Breast epithelium (tissue), 4 donors: ENCODE measurements at regions not wholly inside any gene's neighbourhood (a gene's known extent, or its start where the extent isn't known, plus 50 kb on each side); places are given as distances from the start of the nearest gene placed in this dataset.
"Not testable (repeated sequence)": the region's sequence is repeated elsewhere in the genome, so short reads cannot be mapped to it uniquely, and the experiment has no call there.

Source experiments
- DNase-seq, 2 donors: peaks; one replicate each; pipeline ENCODE4 v3.0.0-alpha.2; 2019; ENCODE audit warnings: low spot score in 2 of 2
- H3K27ac ChIP-seq, 2 donors: fragments of 200-600 bp; sonication (generic) in 1 of 2; one replicate each; pipeline ENCODE4 v1.5.1; 2016 to 2019; ENCODE audit warnings: mild to moderate bottlenecking in 1 of 2
- H3K27me3 ChIP-seq, 2 donors: fragments of 200-600 bp; sonication (generic) in 1 of 2; one replicate each; pipeline versions ENCODE4 v1.5.1 to v1.6.0; 2017 to 2019; ENCODE audit warnings: control low read depth in 1 of 2, mild to moderate bottlenecking in 1 of 2
- H3K36me3 ChIP-seq: fragments of 200-600 bp; one replicate; pipeline ENCODE4 v1.5.1; 2019
- H3K4me1 ChIP-seq, 2 donors: fragments of 200-600 bp; sonication (generic); one replicate each; pipeline ENCODE4 v1.5.1; 2016 to 2019; ENCODE audit warnings: control low read depth in 1 of 2
- H3K4me3 ChIP-seq, 3 donors: fragments of 200-600 bp; sonication (generic); 1 replicate in 2 of 3; 2 replicates in 1 of 3; pipeline ENCODE4 v1.5.1; 2016 to 2019; ENCODE audit warnings: mild to moderate bottlenecking in 3 of 3, moderate library complexity in 2 of 3
- H3K9me3 ChIP-seq, 2 donors: fragments of 200-600 bp; sonication (generic) in 1 of 2; one replicate each; pipeline ENCODE4 v1.5.1; 2016 to 2019; ENCODE audit warnings: control low read depth in 1 of 2
- POLR2A ChIP-seq: fragments of 450-650 bp; IDR thresholded peaks from one replicate; pipeline ENCODE4 v1.6.1; 2016; ENCODE audit warnings: antibody characterized with exemption, mild to moderate bottlenecking, moderate library complexity
- POLR2AphosphoS5 ChIP-seq, 3 donors: sonication (generic); formaldehyde crosslinking; IDR thresholded peaks; one replicate each; pipeline ENCODE4 v1.6.1; 2017; ENCODE audit warnings: antibody characterized with exemption in 3 of 3
- intact Hi-C: fragments of 100-400 bp; cut with DNase I; formaldehyde crosslinking; loops from one replicate; pipeline ENCODE4 v1.15.1; 2023; ENCODE audit warnings: low total_unique reads
- TF ChIP-seq, protein P1 (sequence below), 3 donors: fragments of 450-650 bp; IDR thresholded peaks; one replicate each; pipeline ENCODE4 v1.5.1; 2016 to 2017; ENCODE audit warnings: antibody characterized with exemption in 3 of 3, mild to moderate bottlenecking in 3 of 3, moderate library complexity in 3 of 3

- TF ChIP-seq POLR2A: no peak
- TF ChIP-seq, protein P1, sequence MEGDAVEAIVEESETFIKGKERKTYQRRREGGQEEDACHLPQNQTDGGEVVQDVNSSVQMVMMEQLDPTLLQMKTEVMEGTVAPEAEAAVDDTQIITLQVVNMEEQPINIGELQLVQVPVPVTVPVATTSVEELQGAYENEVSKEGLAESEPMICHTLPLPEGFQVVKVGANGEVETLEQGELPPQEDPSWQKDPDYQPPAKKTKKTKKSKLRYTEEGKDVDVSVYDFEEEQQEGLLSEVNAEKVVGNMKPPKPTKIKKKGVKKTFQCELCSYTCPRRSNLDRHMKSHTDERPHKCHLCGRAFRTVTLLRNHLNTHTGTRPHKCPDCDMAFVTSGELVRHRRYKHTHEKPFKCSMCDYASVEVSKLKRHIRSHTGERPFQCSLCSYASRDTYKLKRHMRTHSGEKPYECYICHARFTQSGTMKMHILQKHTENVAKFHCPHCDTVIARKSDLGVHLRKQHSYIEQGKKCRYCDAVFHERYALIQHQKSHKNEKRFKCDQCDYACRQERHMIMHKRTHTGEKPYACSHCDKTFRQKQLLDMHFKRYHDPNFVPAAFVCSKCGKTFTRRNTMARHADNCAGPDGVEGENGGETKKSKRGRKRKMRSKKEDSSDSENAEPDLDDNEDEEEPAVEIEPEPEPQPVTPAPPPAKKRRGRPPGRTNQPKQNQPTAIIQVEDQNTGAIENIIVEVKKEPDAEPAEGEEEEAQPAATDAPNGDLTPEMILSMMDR (IDR thresholded peaks at IDR 0.05): no peak
- TF ChIP-seq POLR2AphosphoS5 (IDR thresholded peaks at IDR 0.05): no peak
- Histone ChIP-seq H3K27me3 (no peaks in the 10 kb centered on the region), H3K4me1 (peaks cover 0 to 15% of the 10 kb centered on the region in 2 donors), H3K9me3 (no peaks in the 10 kb centered on the region), H3K4me3 (no peak overlapping the region), H3K36me3 (no peaks in the 10 kb centered on the region), H3K27ac (peak overlapping the region in 1 of 2 donors; percentile 22)
- intact Hi-C loops: no loop called here
- DNase-seq: no peak
Observed at GRCh38 chr1:94754570-94754969, 65.6 kb upstream of the SLC44A3 start.

- TF ChIP-seq, protein P1 (IDR thresholded peaks at IDR 0.05): no peak
- no peak for TF ChIP-seq POLR2AphosphoS5 (IDR thresholded peaks at IDR 0.05)
- TF ChIP-seq POLR2A: no peak
- Histone ChIP-seq H3K27me3 (no peaks in the 10 kb centered on the region), H3K27ac (peak overlapping the region in 1 of 2 donors; percentile 64), H3K9me3 (no peaks in the 10 kb centered on the region), H3K4me1 (peaks cover 0 to 15% of the 10 kb centered on the region in 2 donors), H3K36me3 (no peaks in the 10 kb centered on the region), H3K4me3 (no peak overlapping the region)
- DNase-seq: no peak
- intact Hi-C loops: no loop called here
Observed at GRCh38 chr1:94754095-94754494, 66.1 kb upstream of the SLC44A3 start.

GRCh38 chr1:94753171-94753972 lies 66.8 kb upstream of the SLC44A3 start:
- H3K27ac ChIP-seq: peak overlapping the region; percentile 64 to 65
- no peak for DNase-seq
- no peak for TF ChIP-seq POLR2AphosphoS5 (IDR thresholded peaks at IDR 0.05)

DNA sequence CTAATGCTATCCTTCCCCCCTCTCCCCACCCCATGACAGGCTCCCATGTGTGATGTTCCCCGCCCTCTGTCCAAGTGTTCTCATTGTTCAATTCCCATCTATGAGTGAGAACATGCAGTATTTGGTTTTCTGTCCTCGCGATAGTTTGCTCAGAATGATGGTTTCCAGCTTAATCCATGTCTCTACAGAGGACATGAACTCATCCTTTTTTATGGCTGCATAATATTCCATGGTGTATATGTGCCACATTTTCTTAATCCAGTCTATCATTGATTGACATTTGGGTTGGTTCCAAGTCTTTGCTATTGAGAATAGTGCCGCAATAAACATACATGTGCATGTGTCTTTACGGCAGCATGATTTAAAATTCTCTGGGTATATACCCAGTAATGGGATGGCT lies 68.7 kb upstream of the SLC44A3 start:
- DNase-seq, H3K4me3 ChIP-seq, intact Hi-C loops, H3K9me3 ChIP-seq, H3K36me3 ChIP-seq, H3K27ac ChIP-seq, H3K4me1 ChIP-seq, H3K27me3 ChIP-seq: not testable (repeated sequence)

More at GRCh38 chr1:94753171-94753972, 66.8 kb upstream of the SLC44A3 start:
- Histone ChIP-seq H3K4me1 (peaks cover 0 to 15% of the 10 kb centered on the region in 2 donors), H3K9me3 (no peaks in the 10 kb centered on the region), H3K36me3 (no peaks in the 10 kb centered on the region), H3K4me3 (no peak overlapping the region), H3K27me3 (no peaks in the 10 kb centered on the region)
- intact Hi-C loops: loop anchor here (1.0 kb wide), 1 partner anchor 10 kb away; no protein-coding TSS in a partner anchor

- no peaks in the 10 kb centered on the region for H3K9me3 ChIP-seq
- H3K27ac ChIP-seq: peak overlapping the region; percentile 29 to 64
- H3K4me3 ChIP-seq: no peak overlapping the region
- TF ChIP-seq, protein P1 (IDR thresholded peaks at IDR 0.05): no peak
- TF ChIP-seq POLR2AphosphoS5 (IDR thresholded peaks at IDR 0.05) (peak in 1 of 3 donors; percentile 40), POLR2A (no peak)
- intact Hi-C loops: no loop called here
- H3K4me1 ChIP-seq: peaks cover 0 to 3% of the 10 kb centered on the region in 2 donors
- DNase-seq: no peak
- no peaks in the 10 kb centered on the region for H3K36me3 ChIP-seq
- no peaks in the 10 kb centered on the region for H3K27me3 ChIP-seq
Observed at GRCh38 chr1:94746635-94747525, 73.3 kb upstream of the SLC44A3 start.
